ENCODE measurements at regions not wholly inside any gene's neighbourhood (a gene's known extent, or its start where the extent isn't known, plus 50 kb on each side); places are given as distances from the start of the nearest gene placed in this dataset.

- TF ChIP-seq, protein P1, sequence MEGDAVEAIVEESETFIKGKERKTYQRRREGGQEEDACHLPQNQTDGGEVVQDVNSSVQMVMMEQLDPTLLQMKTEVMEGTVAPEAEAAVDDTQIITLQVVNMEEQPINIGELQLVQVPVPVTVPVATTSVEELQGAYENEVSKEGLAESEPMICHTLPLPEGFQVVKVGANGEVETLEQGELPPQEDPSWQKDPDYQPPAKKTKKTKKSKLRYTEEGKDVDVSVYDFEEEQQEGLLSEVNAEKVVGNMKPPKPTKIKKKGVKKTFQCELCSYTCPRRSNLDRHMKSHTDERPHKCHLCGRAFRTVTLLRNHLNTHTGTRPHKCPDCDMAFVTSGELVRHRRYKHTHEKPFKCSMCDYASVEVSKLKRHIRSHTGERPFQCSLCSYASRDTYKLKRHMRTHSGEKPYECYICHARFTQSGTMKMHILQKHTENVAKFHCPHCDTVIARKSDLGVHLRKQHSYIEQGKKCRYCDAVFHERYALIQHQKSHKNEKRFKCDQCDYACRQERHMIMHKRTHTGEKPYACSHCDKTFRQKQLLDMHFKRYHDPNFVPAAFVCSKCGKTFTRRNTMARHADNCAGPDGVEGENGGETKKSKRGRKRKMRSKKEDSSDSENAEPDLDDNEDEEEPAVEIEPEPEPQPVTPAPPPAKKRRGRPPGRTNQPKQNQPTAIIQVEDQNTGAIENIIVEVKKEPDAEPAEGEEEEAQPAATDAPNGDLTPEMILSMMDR (IDR thresholded peaks at IDR 0.05): no peak
- TF ChIP-seq EZH2 (IDR thresholded peaks at IDR 0.05; ENCODE audit: borderline replicate concordance, insufficient read depth, low read depth, low read length, poor library complexity, severe bottlenecking): no peak
These were observed 1526.8 kb downstream of the BRD1 start for GRCh38 chr22:48300877-48301276.
